Erythroblast (primary cell): ENCODE measurements at regions not wholly inside any gene's neighbourhood (a gene's known extent, or its start where the extent isn't known, plus 50 kb on each side); places are given as distances from the start of the nearest gene placed in this dataset.

Experiments
- GATA1 ChIP-seq: IDR thresholded peaks from 2 replicates; pipeline ENCODE4 v1.6.1; 2011; ENCODE audit warnings: low read depth, mild to moderate bottlenecking, control low read depth, low read length, moderate library complexity
- POLR2A ChIP-seq: IDR thresholded peaks from 2 replicates; pipeline ENCODE4 v1.6.1; 2011; ENCODE audit warnings: mild to moderate bottlenecking, low read length

DNA sequence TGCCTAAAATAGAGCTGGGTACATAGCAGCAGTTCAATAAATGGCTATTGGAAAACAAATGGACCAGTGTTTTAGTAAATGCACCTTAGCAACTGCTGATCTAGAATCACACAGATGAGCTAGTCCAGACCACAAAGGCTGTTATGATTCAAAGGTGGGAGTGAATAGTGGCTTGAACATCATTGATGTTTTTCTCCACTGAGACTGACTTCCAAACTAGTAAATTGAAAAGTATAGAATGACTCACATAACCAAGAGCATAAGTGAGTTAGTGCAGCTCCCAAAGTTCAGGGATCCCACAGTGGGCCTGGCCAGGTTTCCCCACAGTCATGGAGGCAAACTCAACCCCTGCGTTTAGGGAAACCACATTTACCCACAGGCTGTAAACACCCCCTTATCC is 106.7 kb upstream of the YPEL5 start:
- no peak for TF ChIP-seq POLR2A
- no peak for TF ChIP-seq GATA1
